Natural killer cell (primary cell): ENCODE measurements at regions not wholly inside any gene's neighbourhood (a gene's known extent, or its start where the extent isn't known, plus 50 kb on each side); places are given as distances from the start of the nearest gene placed in this dataset.

ENCODE experiments used
- ATAC-seq, 3 donors: fragments of 150-1000 bp in 2 of 3; fragments of 200-7000 bp in 1 of 3; cut with Tn5 transposase; 1 replicate in 1 of 3; 2 replicates in 2 of 3; pipeline ENCODE4 v1.10.0; 2021; ENCODE audit warnings: mild to moderate bottlenecking in 2 of 3, moderate library complexity in 2 of 3
- DNase-seq, 2 donors: peaks; one replicate each; pipeline versions ENCODE4 v3.0.0 to v3.0.0-alpha.2; 2013 to 2021; ENCODE audit warnings: mixed read lengths in 1 of 2
- H3K27ac ChIP-seq: one replicate; pipeline ENCODE4 v1.5.1; 2013; ENCODE audit warnings: mild to moderate bottlenecking, low read length
- H3K27me3 ChIP-seq: one replicate; pipeline ENCODE4 v1.6.1; 2013; ENCODE audit warnings: low read length; ENCODE audit not compliant: control insufficient read depth, insufficient read depth
- H3K36me3 ChIP-seq: one replicate; pipeline ENCODE4 v1.6.1; 2013; ENCODE audit warnings: low read length; ENCODE audit not compliant: control insufficient read depth, insufficient read depth
- H3K4me1 ChIP-seq: one replicate; pipeline ENCODE4 v1.6.1; 2013; ENCODE audit warnings: low read length; ENCODE audit not compliant: control insufficient read depth, insufficient read depth
- H3K4me3 ChIP-seq: one replicate; pipeline ENCODE4 v1.5.1; 2013; ENCODE audit warnings: low read length
- H3K9me3 ChIP-seq: one replicate; pipeline ENCODE4 v1.6.1; 2013; ENCODE audit warnings: low read length; ENCODE audit not compliant: control insufficient read depth, insufficient read depth
- H3K27ac Mint-ChIP-seq, 2 donors: one replicate each; pipeline ENCODE4 v1.8.0; 2022; ENCODE audit warnings: mild to moderate bottlenecking in 2 of 2, mixed read lengths in 2 of 2, moderate library complexity in 1 of 2
- H3K27me3 Mint-ChIP-seq, 2 donors: one replicate each; pipeline ENCODE4 v1.8.0; 2022; ENCODE audit warnings: low read depth in 2 of 2, mixed read lengths in 2 of 2
- H3K36me3 Mint-ChIP-seq: one replicate; pipeline ENCODE4 v1.8.0; 2022; ENCODE audit warnings: mixed read lengths
- H3K4me1 Mint-ChIP-seq, 2 donors: one replicate each; pipeline ENCODE4 v1.8.0; 2022; ENCODE audit warnings: mixed read lengths in 2 of 2
- H3K4me3 Mint-ChIP-seq: one replicate; pipeline ENCODE4 v1.8.0; 2022; ENCODE audit warnings: mild to moderate bottlenecking, moderate library complexity, mixed read lengths
- H3K9me3 Mint-ChIP-seq, 2 donors: one replicate each; pipeline ENCODE4 v1.8.0; 2022; ENCODE audit warnings: mixed read lengths in 2 of 2
- CTCF ChIP-seq: fragments of 200-600 bp; IDR thresholded peaks from one replicate; pipeline ENCODE4 v1.8.0; 2022; ENCODE audit warnings: antibody characterized with exemption
- WGBS: methylation state at CpG from one replicate; pipeline ENCODE4 v1.1.7; 2013; ENCODE audit warnings: missing lambda C conversion rate; ENCODE audit not compliant: insufficient coverage; 5-methylcytosine and 5-hydroxymethylcytosine counted together
- intact Hi-C: fragments of 100-400 bp; cut with micrococcal nuclease; formaldehyde crosslinking; loops from one replicate; pipeline ENCODE4 v1.14.2; 2022

- Histone ChIP-seq H3K9me3 (peaks cover 11% of the 10 kb centered on the region), H3K4me3 (no peak overlapping the region), H3K36me3 (no peaks in the 10 kb centered on the region), H3K4me1 (no peaks in the 10 kb centered on the region), H3K27me3 (no peaks in the 10 kb centered on the region), H3K27ac (no peak overlapping the region)
- peaks cover 4 to 14% of the 10 kb centered on the region in 2 donors for H3K9me3 Mint-ChIP-seq
- no peaks in the 10 kb centered on the region for H3K4me1 Mint-ChIP-seq
- peaks cover 15% of the 10 kb centered on the region for H3K36me3 Mint-ChIP-seq
- no peaks in the 10 kb centered on the region for H3K27me3 Mint-ChIP-seq
- no peak for TF ChIP-seq CTCF
- intact Hi-C loops = no loop called here
- no peak for DNase-seq
- H3K27ac Mint-ChIP-seq = no peak overlapping the region
- ATAC-seq = no peak
- no peak overlapping the region for H3K4me3 Mint-ChIP-seq
- 50% methylated on average over 1 of the region's 1 CpG for WGBS
Measured at GRCh38 chr11:21806508-21806907, 386.4 kb upstream of the ANO5 start.

- WGBS = no CpG with 5 or more reads among the region's 1 CpG
- H3K36me3 Mint-ChIP-seq = peaks cover 15% of the 10 kb centered on the region
- Histone ChIP-seq H3K9me3 (peaks cover 14% of the 10 kb centered on the region), H3K36me3 (no peaks in the 10 kb centered on the region), H3K4me1 (no peaks in the 10 kb centered on the region), H3K4me3 (no peak overlapping the region), H3K27me3 (no peaks in the 10 kb centered on the region), H3K27ac (no peak overlapping the region)
- H3K27ac Mint-ChIP-seq = no peak overlapping the region
- H3K9me3 Mint-ChIP-seq = peaks cover 2 to 14% of the 10 kb centered on the region in 2 donors
- no peaks in the 10 kb centered on the region for H3K27me3 Mint-ChIP-seq
- no peak for TF ChIP-seq CTCF
- no peak overlapping the region for H3K4me3 Mint-ChIP-seq
- H3K4me1 Mint-ChIP-seq = no peaks in the 10 kb centered on the region
- DNase-seq (no peak), ATAC-seq (no peak)
- intact Hi-C loops = no loop called here
Measured at GRCh38 chr11:21806947-21807346, 385.9 kb upstream of the ANO5 start.

GRCh38 chr11:21807350-21807749, 385.5 kb upstream of the ANO5 start:
- ATAC-seq = no peak
- DNase-seq = no peak
- H3K27me3 ChIP-seq = no peaks in the 10 kb centered on the region
- intact Hi-C loops = no loop called here
- no peak overlapping the region for H3K4me3 ChIP-seq
- H3K27me3 Mint-ChIP-seq = no peaks in the 10 kb centered on the region
- H3K9me3 Mint-ChIP-seq = peaks cover 2 to 14% of the 10 kb centered on the region in 2 donors
- 48% methylated on average over 2 of the region's 2 CpGs for WGBS
- H3K4me1 Mint-ChIP-seq = no peaks in the 10 kb centered on the region
- TF ChIP-seq CTCF = no peak
- H3K36me3 Mint-ChIP-seq = peaks cover 15% of the 10 kb centered on the region
- no peak overlapping the region for H3K4me3 Mint-ChIP-seq
- peaks cover 14% of the 10 kb centered on the region for H3K9me3 ChIP-seq
- no peak overlapping the region for H3K27ac ChIP-seq
- H3K36me3 ChIP-seq = no peaks in the 10 kb centered on the region
- no peak overlapping the region for H3K27ac Mint-ChIP-seq
- H3K4me1 ChIP-seq = no peaks in the 10 kb centered on the region

GRCh38 chr11:21810650-21811049, 382.2 kb upstream of the ANO5 start:
- Histone ChIP-seq H3K27ac (no peak overlapping the region), H3K4me1 (no peaks in the 10 kb centered on the region), H3K27me3 (no peaks in the 10 kb centered on the region), H3K4me3 (no peak overlapping the region), H3K36me3 (no peaks in the 10 kb centered on the region), H3K9me3 (peaks cover 17% of the 10 kb centered on the region)
- intact Hi-C loops = no loop called here
- TF ChIP-seq CTCF = no peak
- Mint-ChIP-seq H3K4me3 (no peak overlapping the region), H3K36me3 (peaks cover 8% of the 10 kb centered on the region), H3K4me1 (no peaks in the 10 kb centered on the region), H3K27ac (no peak overlapping the region), H3K27me3 (no peaks in the 10 kb centered on the region), H3K9me3 (peaks cover 2 to 15% of the 10 kb centered on the region in 2 donors)
- ATAC-seq (no peak), DNase-seq (no peak)
- 66% methylated on average over 7 of the region's 7 CpGs for WGBS
